HG02678 (cell line): ENCODE measurements at regions not wholly inside any gene's neighbourhood (a gene's known extent, or its start where the extent isn't known, plus 50 kb on each side); places are given as distances from the start of the nearest gene placed in this dataset.
"Not testable (repeated sequence)": the region's sequence is repeated elsewhere in the genome, so short reads cannot be mapped to it uniquely, and the experiment has no call there.

Source experiments
- ATAC-seq: cut with Tn5 transposase; IDR thresholded peaks from one replicate; pipeline ENCODE4 v1.9.1; 2021; ENCODE audit warnings: mild to moderate bottlenecking, moderate library complexity; ENCODE audit not compliant: unreplicated experiment

GRCh38 chr6:113664909-113665308 is 192.2 kb upstream of the MARCKS start:
- ATAC-seq, result no peak

DNA sequence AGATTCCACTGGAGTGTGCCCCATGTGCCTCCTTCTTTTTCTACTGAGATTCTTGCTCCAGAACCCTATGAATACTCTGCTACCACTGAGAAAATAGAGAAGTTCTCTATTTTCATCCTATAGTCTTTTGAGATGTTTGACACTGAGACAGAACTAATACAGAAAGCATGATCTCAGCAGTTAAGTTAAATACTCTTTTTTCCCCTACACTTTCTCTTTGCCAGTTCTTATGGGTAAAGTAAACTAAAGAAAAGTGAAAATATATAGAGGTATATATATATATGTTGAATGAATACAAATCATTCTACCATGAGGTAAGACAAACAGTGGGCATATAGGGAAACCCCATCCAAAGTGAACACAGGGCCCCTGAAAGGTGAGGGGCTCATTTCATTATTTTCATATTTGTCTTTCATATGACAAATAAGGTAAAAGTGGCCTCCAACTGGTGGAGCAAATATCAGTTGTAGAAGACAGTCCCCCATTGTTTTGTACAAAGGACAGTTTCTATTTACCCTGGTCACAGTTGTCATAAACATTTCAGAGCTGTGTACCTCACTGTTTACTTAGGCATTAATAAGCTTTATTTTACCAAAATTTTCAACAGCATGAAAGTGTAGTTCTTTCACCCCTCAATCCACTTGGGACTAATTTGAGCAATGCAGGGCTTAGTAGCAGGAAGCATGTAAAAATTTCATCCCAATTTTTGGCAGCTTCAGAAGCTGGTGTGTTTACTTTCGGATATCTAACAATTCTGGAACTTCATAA is 188.3 kb upstream of the MARCKS start:
- peak; percentile 46 for ATAC-seq

DNA sequence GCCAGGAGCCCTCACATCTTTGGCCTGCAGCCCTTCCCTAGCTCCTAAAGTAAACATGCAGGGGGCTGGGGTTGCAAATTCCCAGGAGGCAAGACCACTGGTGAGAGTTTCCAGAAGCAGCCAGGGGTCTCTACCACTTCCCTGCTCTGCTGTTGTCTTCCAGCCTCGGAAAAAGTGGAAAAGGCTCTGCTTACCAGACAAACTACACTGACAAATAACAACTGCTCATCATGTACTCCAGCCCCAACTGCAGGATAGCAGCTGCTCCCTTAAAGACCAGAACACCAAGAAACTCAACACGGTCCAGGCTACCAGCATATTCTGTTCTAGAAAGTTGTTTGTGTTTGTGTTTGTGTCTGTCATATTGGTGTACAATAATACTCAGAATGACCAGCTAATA is 187.5 kb upstream of the MARCKS start:
- ATAC-seq, result no peak

GRCh38 chr6:113671421-113671820 is 185.7 kb upstream of the MARCKS start:
- no peak for ATAC-seq

- no peak for ATAC-seq
Measured at GRCh38 chr6:113672491-113673149, 184.5 kb upstream of the MARCKS start.

- no peak for ATAC-seq
Measured at GRCh38 chr6:113674075-113674474, 183.1 kb upstream of the MARCKS start.

GRCh38 chr6:113676057-113676456 is 181.1 kb upstream of the MARCKS start:
- no peak for ATAC-seq

- no peak for ATAC-seq
Measured at GRCh38 chr6:113676968-113677367, 180.2 kb upstream of the MARCKS start.

GRCh38 chr6:113679051-113679450 is 178.1 kb upstream of the MARCKS start:
- ATAC-seq, result no peak

- ATAC-seq, result no peak
Measured at GRCh38 chr6:113680301-113680700, 176.8 kb upstream of the MARCKS start.

GRCh38 chr6:113683968-113684367 is 173.2 kb upstream of the MARCKS start:
- ATAC-seq, result no peak

DNA sequence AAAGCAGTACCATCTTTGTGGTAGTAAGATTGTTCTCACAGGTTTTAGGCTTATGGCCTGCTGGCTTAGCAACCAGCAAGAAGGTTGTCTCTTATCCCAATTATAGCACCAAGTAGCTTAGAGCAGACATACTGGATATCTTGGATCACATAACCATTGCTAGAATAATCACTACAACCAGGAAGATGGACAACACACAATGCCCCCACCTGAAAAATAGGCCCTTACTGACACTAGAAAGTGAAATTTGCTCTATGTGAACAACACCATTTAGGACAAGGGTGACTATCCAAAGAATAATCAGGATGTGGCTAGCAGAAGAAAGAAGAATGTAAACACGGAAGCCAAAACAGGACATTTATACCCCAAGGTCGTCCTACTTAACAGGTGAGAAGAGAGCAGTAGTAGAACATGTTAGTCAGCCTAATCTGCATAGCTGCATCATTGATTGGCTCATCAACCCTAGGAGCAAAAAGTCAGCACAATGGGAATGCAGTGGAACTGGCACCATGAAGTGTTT is 172.7 kb upstream of the MARCKS start:
- no peak for ATAC-seq

- ATAC-seq, result no peak
Measured at GRCh38 chr6:113686049-113686448, 171.1 kb upstream of the MARCKS start.

- not testable (repeated sequence) for ATAC-seq
Measured at GRCh38 chr6:113689620-113690019, 167.5 kb upstream of the MARCKS start.

DNA sequence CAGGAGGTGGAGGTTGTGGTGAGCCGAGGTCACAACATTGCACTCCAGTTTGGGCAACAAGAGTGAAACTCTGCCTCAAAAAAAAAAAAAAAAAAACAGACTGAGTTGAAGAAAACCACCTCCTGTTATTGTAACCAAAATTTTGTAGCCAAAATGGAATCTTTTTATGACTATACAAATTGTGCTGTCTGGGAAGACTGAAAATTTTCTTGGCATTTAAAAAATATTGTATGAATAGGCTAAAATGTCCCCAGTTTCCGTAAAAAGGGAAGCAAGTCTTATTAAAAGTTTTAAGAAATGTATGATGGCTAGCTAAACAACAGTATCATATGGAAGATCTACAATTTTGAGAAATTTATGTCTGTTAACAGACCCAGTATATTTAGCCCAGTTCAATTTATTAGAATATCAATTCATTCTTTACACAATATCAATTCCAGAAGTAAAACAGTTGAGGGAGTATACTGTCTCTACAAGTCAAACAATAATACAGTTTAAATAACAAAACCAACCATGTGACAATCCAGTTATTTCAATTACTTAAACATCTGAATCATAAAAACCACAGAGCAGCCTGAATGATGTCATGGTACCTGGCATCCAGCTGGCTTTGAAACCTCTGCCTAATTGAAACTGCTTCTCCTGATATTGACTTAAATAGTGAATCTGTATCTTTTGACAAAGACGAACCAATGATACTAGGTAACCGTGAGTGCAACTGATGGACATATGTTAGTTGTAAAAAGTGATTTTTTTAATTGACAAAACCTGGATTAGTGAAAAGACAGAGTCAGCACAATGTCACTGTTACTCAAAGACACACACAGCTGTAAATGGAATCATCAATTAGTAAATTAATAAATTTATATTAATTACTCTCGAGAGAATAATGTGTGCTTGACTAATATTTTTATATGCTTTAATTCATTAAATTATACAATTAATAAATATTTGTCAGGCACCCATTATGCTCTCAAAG is 166.6 kb upstream of the MARCKS start:
- ATAC-seq, result peak; percentile 76

DNA sequence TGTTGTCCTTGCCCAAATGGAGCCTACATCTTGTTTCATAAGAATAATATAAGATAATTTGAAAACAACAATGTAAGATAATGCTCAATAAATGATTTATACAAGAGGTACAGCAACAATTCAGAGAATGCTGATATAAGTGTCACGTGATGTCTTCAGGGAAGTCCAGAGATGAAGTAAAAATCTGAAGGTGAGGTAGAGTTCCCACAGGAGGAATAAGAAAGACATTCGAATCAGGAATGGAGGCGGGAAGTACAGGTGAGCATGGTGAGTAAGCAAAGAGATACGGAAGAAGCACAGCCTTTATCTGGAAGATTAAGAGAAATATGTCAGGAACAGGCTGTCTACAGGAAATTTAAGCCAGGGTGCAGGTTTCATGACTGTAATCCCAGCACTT is 165.9 kb upstream of the MARCKS start:
- ATAC-seq, result no peak

- no peak for ATAC-seq
Measured at GRCh38 chr6:113693851-113694250, 163.3 kb upstream of the MARCKS start.

DNA sequence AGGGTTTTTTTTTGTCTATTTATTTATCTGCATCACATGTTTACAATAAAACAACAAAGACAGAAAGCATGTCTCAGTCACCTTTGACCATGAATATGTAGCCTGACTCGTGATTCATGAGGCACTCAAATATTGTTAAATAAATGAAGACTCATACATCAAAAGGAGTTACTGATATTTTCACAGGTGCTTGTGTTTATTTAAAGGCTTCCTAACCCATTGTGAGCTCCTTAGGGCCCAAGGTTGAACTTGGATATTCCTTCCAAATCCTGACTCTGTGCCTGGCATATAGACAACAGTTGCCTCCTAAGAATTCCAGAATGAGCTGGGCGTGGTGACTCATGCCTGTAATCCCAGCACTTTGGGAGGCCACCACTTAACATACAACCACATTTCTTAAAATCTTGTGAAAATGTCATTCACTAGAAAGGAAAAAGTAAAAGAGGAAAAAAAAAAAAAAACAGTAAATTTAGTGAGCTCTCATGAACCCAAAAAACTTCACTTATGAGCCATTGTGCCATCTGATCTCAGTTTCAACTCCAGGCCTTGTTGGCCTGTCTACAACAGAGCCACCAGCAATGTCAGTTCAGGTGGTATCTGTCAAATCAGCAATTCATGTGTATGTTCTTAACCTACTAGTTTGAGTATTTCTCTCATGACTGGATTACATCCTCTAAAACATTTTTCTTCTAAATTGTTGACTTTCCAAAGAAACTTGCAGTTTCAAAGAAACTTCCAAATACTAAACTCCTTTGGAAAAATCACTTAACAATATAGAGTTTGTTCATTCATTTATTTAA is 162.7 kb upstream of the MARCKS start:
- no peak for ATAC-seq

- ATAC-seq, result no peak
Measured at GRCh38 chr6:113695516-113695915, 161.6 kb upstream of the MARCKS start.

DNA sequence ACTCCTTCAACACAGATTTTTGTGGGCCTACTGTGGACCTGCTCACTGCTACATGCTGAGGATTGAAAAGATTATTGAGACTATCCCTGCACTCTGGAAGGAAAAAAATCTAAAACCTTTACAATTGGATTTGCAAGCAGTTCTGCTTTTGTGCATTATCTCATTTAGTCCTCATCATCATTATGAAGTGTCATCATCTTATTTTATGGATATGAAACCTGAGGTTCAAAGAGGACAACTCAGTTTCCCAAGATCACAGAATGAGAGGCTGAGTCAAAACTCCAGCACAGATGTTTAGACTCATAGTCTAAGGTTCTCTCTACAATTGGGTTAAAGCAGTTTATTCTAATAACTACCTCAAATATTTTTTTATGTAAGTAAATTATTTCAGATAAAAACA is 160.2 kb upstream of the MARCKS start:
- ATAC-seq, result peak; percentile 22
